ENCODE measurements at regions not wholly inside any gene's neighbourhood (a gene's known extent, or its start where the extent isn't known, plus 50 kb on each side); places are given as distances from the start of the nearest gene placed in this dataset.

DNA sequence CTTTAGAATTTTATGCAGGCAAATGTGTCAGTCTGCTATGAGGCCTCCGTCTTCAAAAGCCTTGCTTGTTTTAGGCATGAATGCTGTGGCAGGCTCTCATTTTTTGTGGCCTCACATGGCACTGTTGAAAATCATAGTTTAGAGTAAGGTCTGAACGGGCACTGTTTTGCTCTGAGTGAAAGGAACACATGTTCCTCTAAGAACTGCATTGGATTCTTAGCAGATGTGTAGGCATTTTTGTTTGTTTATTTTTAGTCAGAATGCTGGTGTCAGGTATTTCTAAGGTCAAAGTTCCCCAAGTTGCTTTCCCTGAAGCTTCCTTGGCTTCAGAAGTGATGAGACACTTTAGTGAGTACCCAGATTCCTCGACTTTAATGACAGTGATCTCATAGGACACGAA, 173.7 kb downstream of the HS3ST3B1 start:
- no peak for TF ChIP-seq POLR2A (IDR thresholded peaks at IDR 0.05)
- TF ChIP-seq, protein P1, sequence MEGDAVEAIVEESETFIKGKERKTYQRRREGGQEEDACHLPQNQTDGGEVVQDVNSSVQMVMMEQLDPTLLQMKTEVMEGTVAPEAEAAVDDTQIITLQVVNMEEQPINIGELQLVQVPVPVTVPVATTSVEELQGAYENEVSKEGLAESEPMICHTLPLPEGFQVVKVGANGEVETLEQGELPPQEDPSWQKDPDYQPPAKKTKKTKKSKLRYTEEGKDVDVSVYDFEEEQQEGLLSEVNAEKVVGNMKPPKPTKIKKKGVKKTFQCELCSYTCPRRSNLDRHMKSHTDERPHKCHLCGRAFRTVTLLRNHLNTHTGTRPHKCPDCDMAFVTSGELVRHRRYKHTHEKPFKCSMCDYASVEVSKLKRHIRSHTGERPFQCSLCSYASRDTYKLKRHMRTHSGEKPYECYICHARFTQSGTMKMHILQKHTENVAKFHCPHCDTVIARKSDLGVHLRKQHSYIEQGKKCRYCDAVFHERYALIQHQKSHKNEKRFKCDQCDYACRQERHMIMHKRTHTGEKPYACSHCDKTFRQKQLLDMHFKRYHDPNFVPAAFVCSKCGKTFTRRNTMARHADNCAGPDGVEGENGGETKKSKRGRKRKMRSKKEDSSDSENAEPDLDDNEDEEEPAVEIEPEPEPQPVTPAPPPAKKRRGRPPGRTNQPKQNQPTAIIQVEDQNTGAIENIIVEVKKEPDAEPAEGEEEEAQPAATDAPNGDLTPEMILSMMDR (IDR thresholded peaks at IDR 0.05), result no peak

Data from uterus (tissue), 2 donors.